Gastroesophageal sphincter (tissue), 4 donors: ENCODE measurements at regions not wholly inside any gene's neighbourhood (a gene's known extent, or its start where the extent isn't known, plus 50 kb on each side); places are given as distances from the start of the nearest gene placed in this dataset.
A peak's percentile ranks its signal among the peaks of the same experiment; 100 is the strongest.
"Not testable (repeated sequence)": the region's sequence is repeated elsewhere in the genome, so short reads cannot be mapped to it uniquely, and the experiment has no call there.

Source experiments
- ATAC-seq: fragments of 150-250 bp; one replicate; pipeline ENCODE4 v1.9.1; 2016; ENCODE audit warnings: mild to moderate bottlenecking, moderate library complexity
- H3K27ac ChIP-seq, 4 donors: fragments of 200-600 bp; sonication (generic) in 3 of 4; 1 replicate in 3 of 4; 2 replicates in 1 of 4; pipeline ENCODE4 v1.5.1; 2016 to 2019
- H3K27me3 ChIP-seq: fragments of 200-600 bp; sonication (generic); one replicate; pipeline ENCODE4 v1.5.1; 2019
- H3K36me3 ChIP-seq, 2 donors: fragments of 200-600 bp; sonication (generic); one replicate each; pipeline ENCODE4 v1.5.1; 2019; ENCODE audit warnings: control low read depth in 1 of 2
- H3K4me1 ChIP-seq, 3 donors: fragments of 200-600 bp; sonication (generic); 1 replicate in 2 of 3; 2 replicates in 1 of 3; pipeline ENCODE4 v1.5.1; 2016 to 2019; ENCODE audit warnings: control low read depth in 2 of 3
- H3K4me3 ChIP-seq, 2 donors: fragments of 200-600 bp; sonication (generic); one replicate each; pipeline ENCODE4 v1.5.1; 2019; ENCODE audit warnings: mild to moderate bottlenecking in 1 of 2, moderate library complexity in 1 of 2
- H3K9me3 ChIP-seq, 3 donors: fragments of 200-600 bp; sonication (generic); one replicate each; pipeline ENCODE4 v1.5.1; 2017 to 2019; ENCODE audit warnings: control low read depth in 2 of 3
- EP300 ChIP-seq: sonication (generic); formaldehyde crosslinking; IDR thresholded peaks from one replicate; pipeline ENCODE4 v1.6.1; 2017; ENCODE audit warnings: antibody characterized with exemption, mild to moderate bottlenecking
- POLR2A ChIP-seq, 2 donors: fragments of 450-650 bp; IDR thresholded peaks; one replicate each; pipeline ENCODE4 v1.6.1; 2017; ENCODE audit warnings: antibody characterized with exemption in 2 of 2, mild to moderate bottlenecking in 2 of 2, moderate library complexity in 1 of 2
- POLR2AphosphoS5 ChIP-seq: sonication (generic); formaldehyde crosslinking; IDR thresholded peaks from one replicate; pipeline ENCODE4 v1.6.1; 2017; ENCODE audit warnings: antibody characterized with exemption
- WGBS, 2 donors: methylation state at CpG; one replicate each; pipeline ENCODE4 v1.1.5; 2018; ENCODE audit warnings: low coverage in 1 of 2; 5-methylcytosine and 5-hydroxymethylcytosine counted together
- TF ChIP-seq, protein P1 (sequence below), 4 experiments: fragments of 200-600 bp in 2 of 4; fragments of 450-650 bp in 2 of 4; sonication (generic) in 1 of 4; IDR thresholded peaks; one replicate each; pipeline ENCODE4 v1.5.1; 2017 to 2019; ENCODE audit warnings: antibody characterized with exemption in 4 of 4, mild to moderate bottlenecking in 2 of 4, moderate library complexity in 2 of 4

DNA sequence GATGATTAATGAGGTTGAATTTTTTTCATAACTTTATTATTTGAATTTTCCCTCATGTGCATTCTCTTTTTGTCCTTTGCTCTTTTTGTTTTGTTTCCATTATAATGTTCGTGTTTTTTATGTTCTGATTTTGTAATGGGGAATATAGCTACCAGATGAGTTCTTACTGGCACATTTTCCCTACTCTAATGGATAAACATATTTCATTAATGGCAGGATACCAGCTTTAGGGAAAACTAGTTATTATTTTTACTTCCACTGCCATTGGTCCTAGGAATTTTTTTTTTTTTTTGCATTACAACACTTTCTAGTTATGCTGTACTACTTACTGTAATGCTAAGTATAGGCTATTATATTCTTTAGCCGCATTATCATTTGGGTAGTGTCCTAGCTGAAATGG, 286.3 kb downstream of the SPRY1 start:
- H3K4me3 ChIP-seq, result no peak overlapping the region
- H3K36me3 ChIP-seq, result no peaks in the 10 kb centered on the region
- WGBS, 2 donors, result 70% methylated on average over 2 of the region's 2 CpGs; no CpG with 5 or more reads in 1 of the 2 donors
- no peaks in the 10 kb centered on the region for H3K9me3 ChIP-seq
- no peak for ATAC-seq
- H3K4me1 ChIP-seq, result no peaks in the 10 kb centered on the region
- no peaks in the 10 kb centered on the region for H3K27me3 ChIP-seq
- TF ChIP-seq, protein P1, sequence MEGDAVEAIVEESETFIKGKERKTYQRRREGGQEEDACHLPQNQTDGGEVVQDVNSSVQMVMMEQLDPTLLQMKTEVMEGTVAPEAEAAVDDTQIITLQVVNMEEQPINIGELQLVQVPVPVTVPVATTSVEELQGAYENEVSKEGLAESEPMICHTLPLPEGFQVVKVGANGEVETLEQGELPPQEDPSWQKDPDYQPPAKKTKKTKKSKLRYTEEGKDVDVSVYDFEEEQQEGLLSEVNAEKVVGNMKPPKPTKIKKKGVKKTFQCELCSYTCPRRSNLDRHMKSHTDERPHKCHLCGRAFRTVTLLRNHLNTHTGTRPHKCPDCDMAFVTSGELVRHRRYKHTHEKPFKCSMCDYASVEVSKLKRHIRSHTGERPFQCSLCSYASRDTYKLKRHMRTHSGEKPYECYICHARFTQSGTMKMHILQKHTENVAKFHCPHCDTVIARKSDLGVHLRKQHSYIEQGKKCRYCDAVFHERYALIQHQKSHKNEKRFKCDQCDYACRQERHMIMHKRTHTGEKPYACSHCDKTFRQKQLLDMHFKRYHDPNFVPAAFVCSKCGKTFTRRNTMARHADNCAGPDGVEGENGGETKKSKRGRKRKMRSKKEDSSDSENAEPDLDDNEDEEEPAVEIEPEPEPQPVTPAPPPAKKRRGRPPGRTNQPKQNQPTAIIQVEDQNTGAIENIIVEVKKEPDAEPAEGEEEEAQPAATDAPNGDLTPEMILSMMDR (IDR thresholded peaks at IDR 0.05), result no peak
- no peak for TF ChIP-seq POLR2AphosphoS5
- no peak for TF ChIP-seq POLR2A (IDR thresholded peaks at IDR 0.05)
- no peak for TF ChIP-seq EP300
- no peak overlapping the region for H3K27ac ChIP-seq

DNA sequence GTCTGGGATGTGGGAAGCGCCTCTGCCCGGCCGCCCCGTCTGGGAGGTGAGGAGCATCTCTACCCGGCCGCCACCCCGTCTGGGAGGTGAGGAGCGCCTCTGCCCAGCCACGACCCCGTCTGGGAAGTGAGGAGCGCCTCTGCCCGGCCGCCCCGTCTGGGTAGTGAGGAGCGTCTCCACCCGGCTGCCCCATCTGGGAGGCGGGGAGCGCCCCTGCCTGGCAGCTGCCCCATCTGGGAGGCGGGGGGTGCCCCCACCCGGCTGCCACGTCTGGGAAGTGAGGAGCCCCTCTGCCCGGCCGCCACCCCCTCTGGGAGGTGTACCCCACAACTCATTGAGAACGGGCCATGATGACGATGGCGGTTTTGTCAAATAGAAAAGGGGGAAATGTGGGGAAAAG, 288.3 kb downstream of the SPRY1 start:
- H3K9me3 ChIP-seq, result peaks cover 0 to 13% (median 0%) of the 10 kb centered on the region in 3 donors
- H3K27ac ChIP-seq, H3K36me3 ChIP-seq, H3K4me3 ChIP-seq, H3K4me1 ChIP-seq, H3K27me3 ChIP-seq, ATAC-seq: not testable (repeated sequence)
- WGBS, 2 donors, result no CpG with 5 or more reads among the region's 26 CpGs

DNA sequence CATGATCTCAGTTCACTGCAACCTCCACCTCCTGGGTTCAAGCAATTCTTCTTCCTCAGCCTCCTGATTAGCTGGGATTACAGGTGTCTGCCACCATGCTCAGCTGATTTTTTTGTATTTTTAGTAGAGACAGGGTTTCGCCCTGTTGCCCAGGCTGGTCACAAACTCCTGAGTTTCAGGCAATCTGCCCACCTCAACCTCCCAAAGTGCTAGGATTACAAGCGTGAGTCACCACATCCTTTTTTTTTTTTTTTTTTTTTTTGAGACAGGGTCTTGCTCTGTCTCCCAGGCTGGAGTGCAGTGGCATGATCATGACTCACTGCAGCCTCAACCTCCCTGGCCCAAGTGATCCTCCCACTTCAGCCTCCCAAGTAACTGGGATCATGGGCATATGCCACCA, 298.9 kb downstream of the SPRY1 start:
- not testable (repeated sequence) for H3K27ac ChIP-seq, H3K36me3 ChIP-seq, H3K9me3 ChIP-seq, H3K4me3 ChIP-seq, ATAC-seq, H3K27me3 ChIP-seq
- H3K4me1 ChIP-seq, result peaks cover 0 to 10% (median 4%) of the 10 kb centered on the region in 3 donors
- 86% methylated on average over 2 of the region's 2 CpGs; no CpG with 5 or more reads in 1 of the 2 donors for WGBS, 2 donors

DNA sequence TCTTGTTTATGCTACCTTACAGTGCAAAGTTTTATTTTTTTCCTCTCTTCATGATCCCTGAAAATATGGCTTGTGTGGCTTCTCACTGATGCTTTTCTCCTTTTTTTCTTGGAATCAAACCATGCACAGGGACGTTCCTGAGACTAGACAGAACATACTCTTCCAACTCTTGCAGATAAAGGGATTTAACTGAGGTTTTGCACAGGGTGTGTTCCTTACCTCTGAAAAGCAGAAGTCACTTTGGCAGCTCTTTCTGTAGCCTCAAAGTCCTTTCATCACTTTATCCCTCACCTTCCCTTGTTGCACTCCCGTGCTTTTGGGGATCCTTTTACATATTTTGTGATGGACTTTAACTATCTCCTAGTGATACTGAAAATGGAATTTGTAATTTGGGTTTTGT, 300.1 kb downstream of the SPRY1 start:
- WGBS, 2 donors, result 56 to 83% methylated on average over 1 to 2 of the region's 2 CpGs
- H3K27me3 ChIP-seq, result no peaks in the 10 kb centered on the region
- TF ChIP-seq, protein P1 (IDR thresholded peaks at IDR 0.05), result no peak
- TF ChIP-seq EP300 (no peak), POLR2A (IDR thresholded peaks at IDR 0.05) (no peak), POLR2AphosphoS5 (no peak)
- no peak overlapping the region for H3K27ac ChIP-seq
- no peaks in the 10 kb centered on the region for H3K9me3 ChIP-seq
- no peaks in the 10 kb centered on the region for H3K36me3 ChIP-seq
- H3K4me1 ChIP-seq, result peaks cover 0 to 13% (median 4%) of the 10 kb centered on the region in 3 donors
- H3K4me3 ChIP-seq, result no peak overlapping the region
- no peak for ATAC-seq

DNA sequence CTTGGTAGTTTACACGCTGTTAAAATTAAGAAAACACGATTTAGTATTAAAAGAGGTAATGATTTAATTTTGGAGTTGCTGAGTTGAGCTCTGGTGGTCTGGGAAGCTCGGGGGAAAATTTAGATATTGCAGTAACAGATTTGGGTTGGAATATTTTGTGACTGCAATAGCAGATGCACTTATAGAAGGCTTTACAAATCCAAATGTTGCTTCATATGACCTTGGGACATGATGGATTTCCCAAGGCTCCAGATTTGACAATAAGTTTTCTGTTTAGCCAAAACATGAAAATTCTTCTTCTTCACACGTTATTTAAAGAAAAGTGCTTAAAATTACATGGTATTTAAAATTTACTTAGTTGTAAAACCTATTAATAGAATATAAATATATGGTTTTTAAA, 302.0 kb downstream of the SPRY1 start:
- 73 to 96% methylated on average over 4 of the region's 4 CpGs for WGBS, 2 donors
- no peak overlapping the region for H3K4me3 ChIP-seq
- no peaks in the 10 kb centered on the region for H3K27me3 ChIP-seq
- peaks cover 0 to 13% (median 4%) of the 10 kb centered on the region in 3 donors for H3K4me1 ChIP-seq
- TF ChIP-seq POLR2AphosphoS5 (no peak), POLR2A (IDR thresholded peaks at IDR 0.05) (no peak), EP300 (no peak)
- TF ChIP-seq, protein P1 (IDR thresholded peaks at IDR 0.05), result no peak
- H3K36me3 ChIP-seq, result no peaks in the 10 kb centered on the region
- H3K27ac ChIP-seq, result no peak overlapping the region
- no peak for ATAC-seq
- H3K9me3 ChIP-seq, result no peaks in the 10 kb centered on the region

DNA sequence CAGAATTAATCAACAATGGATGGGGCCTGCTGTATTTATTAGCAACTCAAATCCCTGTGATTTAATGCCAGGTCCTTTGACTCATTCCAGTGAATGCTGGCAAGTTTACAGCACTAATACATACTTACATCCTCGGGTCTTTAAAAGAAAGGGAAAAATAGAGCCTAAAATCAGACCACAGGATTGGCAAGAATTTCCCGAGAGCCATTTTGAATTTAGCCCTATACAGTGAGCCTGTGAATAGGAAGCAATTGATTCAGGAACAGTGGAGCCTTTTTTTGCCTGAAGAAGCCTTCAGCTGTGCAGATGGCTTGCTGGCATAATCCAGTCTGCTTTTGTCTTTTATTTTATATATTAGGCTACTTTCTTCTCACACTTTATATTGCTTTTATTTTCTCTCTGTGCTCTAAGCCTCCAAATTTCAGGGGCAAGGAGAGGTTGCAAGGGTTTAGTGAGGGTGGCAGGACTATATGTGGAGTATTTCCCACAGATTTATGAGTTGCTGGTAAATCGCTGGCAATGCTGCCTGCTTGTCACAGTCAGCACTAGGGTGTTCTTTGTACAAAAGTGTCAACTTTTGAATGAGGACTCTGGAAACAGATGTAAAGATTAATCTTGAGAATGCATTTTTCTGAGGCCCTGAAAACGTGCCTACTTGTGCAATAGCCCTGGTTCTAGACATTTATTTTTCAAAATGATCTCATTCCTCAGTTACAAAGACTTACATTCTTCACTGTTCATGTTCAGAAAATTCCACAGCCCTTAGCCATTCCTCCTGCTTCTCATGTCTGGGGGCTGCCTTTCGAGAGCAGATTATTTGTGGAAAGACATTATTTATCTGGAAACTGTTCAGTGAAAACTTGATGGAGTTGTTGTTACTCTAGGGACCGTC, 303.5 kb downstream of the SPRY1 start:
- Histone ChIP-seq H3K4me1 (peaks cover 0 to 13% (median 4%) of the 10 kb centered on the region in 3 donors), H3K36me3 (no peaks in the 10 kb centered on the region), H3K27ac (peak overlapping the region in 3 of 4 donors; percentile 40 to 63 (median 51)), H3K27me3 (no peaks in the 10 kb centered on the region), H3K4me3 (no peak overlapping the region), H3K9me3 (no peaks in the 10 kb centered on the region)
- peak; percentile 12 for TF ChIP-seq POLR2AphosphoS5
- TF ChIP-seq, protein P1 (IDR thresholded peaks at IDR 0.05), result no peak
- WGBS, 2 donors, result 37% methylated on average over 5 to 6 of the region's 6 CpGs
- ATAC-seq, result peak; percentile 51
